GM21825 (cell line): ENCODE measurements at regions not wholly inside any gene's neighbourhood (a gene's known extent, or its start where the extent isn't known, plus 50 kb on each side); places are given as distances from the start of the nearest gene placed in this dataset.
A peak's percentile ranks its signal among the peaks of the same experiment; 100 is the strongest.

ENCODE experiments used
- ATAC-seq: cut with Tn5 transposase; IDR thresholded peaks from one replicate; pipeline ENCODE4 v1.9.1; 2021; ENCODE audit warnings: mild to moderate bottlenecking, moderate library complexity; ENCODE audit not compliant: unreplicated experiment

- ATAC-seq = no peak
These were observed 79.8 kb upstream of the CAST start for GRCh38 chr5:96582343-96582742.

GRCh38 chr5:96584712-96585111 lies 77.5 kb upstream of the CAST start:
- no peak for ATAC-seq

GRCh38 chr5:96588539-96588938 lies 73.6 kb upstream of the CAST start:
- ATAC-seq = no peak

GRCh38 chr5:96590796-96591195 lies 71.4 kb upstream of the CAST start:
- ATAC-seq = no peak

GRCh38 chr5:96595300-96596090 lies 66.7 kb upstream of the CAST start:
- no peak for ATAC-seq

- no peak for ATAC-seq
These were observed 64.6 kb upstream of the CAST start for GRCh38 chr5:96597438-96598020.

GRCh38 chr5:96601200-96601599 lies 61.0 kb upstream of the CAST start:
- ATAC-seq = no peak

- peak; percentile 86 for ATAC-seq
These were observed 60.4 kb upstream of the CAST start for GRCh38 chr5:96601715-96602244.

GRCh38 chr5:96602776-96603175 lies 59.4 kb upstream of the CAST start:
- ATAC-seq = no peak

GRCh38 chr5:96605144-96605837 lies 56.9 kb upstream of the CAST start:
- ATAC-seq = no peak

- ATAC-seq = no peak
These were observed 52.8 kb upstream of the CAST start for GRCh38 chr5:96609369-96609768.

GRCh38 chr5:96610747-96611146 lies 51.4 kb upstream of the CAST start:
- no peak for ATAC-seq

GRCh38 chr5:96611946-96612345 lies 50.2 kb upstream of the CAST start:
- no peak for ATAC-seq
